ENCODE measurements at regions not wholly inside any gene's neighbourhood (a gene's known extent, or its start where the extent isn't known, plus 50 kb on each side); places are given as distances from the start of the nearest gene placed in this dataset.

DNA sequence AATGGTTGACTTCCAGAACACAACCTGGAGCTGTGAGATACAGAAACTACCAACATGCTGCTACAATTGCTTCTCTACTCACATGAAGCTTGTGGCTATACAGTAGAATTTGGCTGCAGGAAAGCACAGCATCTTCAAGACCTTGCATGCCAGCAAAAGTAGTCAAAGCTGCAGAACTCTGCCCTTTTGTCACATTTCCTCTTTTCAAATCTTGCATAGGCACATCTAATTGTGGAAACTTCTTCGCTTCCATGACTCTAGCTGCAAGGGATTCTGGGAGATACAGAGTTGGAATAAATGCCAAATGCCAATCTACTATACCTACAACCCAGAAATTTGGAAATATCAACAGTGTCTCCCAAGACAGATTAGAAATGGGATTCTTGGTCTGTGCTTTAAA is 462.2 kb downstream of the FOXO1 start:
- ChIA-PET POLR2A (ENCODE audit: low non-redundant PET) (no interaction called here), CTCF (interaction anchor here (0.6 to 0.9 kb wide), 2 partner anchors 36 to 485 kb away, joined by 4 to 5 read pairs; no protein-coding TSS in a partner anchor)
- DNase-seq (ENCODE audit: low spot score) = no peak
- no peak overlapping the region for H3K27ac ChIP-seq
- TF ChIP-seq, protein P1, sequence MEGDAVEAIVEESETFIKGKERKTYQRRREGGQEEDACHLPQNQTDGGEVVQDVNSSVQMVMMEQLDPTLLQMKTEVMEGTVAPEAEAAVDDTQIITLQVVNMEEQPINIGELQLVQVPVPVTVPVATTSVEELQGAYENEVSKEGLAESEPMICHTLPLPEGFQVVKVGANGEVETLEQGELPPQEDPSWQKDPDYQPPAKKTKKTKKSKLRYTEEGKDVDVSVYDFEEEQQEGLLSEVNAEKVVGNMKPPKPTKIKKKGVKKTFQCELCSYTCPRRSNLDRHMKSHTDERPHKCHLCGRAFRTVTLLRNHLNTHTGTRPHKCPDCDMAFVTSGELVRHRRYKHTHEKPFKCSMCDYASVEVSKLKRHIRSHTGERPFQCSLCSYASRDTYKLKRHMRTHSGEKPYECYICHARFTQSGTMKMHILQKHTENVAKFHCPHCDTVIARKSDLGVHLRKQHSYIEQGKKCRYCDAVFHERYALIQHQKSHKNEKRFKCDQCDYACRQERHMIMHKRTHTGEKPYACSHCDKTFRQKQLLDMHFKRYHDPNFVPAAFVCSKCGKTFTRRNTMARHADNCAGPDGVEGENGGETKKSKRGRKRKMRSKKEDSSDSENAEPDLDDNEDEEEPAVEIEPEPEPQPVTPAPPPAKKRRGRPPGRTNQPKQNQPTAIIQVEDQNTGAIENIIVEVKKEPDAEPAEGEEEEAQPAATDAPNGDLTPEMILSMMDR (conservative IDR thresholded peaks at IDR 0.05; ENCODE audit: low read depth) = no peak

DNA sequence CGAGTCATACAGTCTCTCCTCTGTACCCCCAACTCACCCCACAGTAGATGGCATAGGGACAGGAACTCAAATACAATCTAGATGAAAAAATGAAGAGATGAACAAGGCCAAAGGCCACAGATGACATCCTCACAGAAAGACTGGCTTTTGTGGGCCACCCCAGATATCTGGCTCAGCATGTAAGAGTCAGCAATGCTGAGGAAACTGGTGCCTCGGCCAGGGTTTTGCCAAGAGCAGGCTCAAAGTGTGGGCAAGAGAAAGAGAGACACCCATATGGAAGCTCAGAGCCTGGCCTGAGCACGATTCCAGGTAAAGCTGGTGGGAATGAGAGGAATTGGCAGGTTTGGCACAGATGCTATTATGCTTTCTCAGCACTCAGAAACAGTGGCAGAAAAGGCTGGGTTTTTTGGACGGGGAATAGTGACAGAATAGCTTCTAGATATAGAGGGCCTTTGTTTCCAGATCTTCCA is 460.6 kb downstream of the FOXO1 start:
- DNase-seq (ENCODE audit: low spot score) = no peak

DNA sequence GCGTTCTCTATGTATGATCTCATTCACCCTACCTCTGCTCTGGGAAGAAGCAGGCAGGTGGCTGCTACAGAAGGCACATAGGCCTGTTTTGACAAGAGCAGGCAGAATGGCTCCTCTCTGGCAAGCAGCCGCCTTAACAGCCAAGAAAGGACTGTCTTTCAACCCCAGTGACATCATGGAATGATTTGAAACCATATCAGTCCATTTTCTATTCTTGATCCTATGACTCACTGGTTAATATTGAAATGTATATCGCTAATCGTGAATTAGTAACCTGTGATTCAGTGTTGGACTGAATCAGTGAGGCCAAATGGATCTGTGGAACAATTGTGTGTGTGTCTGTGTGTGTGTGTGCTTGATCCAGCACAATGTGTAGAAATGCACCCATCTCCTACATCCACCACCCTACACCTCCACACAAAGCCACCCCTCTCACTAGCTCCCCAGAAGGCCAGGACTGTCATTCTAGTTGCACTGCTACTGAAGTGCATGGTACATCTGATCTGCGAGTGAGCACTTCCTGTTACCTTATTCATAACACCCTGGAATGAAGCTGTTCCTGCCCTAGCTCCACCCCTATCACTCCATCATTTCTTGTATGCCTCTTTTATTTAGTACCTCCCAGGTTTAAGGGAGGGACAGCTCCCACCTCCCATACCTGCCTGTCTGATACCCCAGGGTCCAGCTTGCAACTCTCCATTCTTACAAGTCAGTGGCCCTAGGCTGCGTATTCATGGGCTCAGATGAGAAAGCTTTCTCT is 460.0 kb downstream of the FOXO1 start:
- H3K27ac ChIP-seq = peak overlapping the region; percentile 89
- DNase-seq (ENCODE audit: low spot score) = peak; percentile 83
- POLR2A ChIA-PET (ENCODE audit: low non-redundant PET) = no interaction called here
- TF ChIP-seq, protein P1 (conservative IDR thresholded peaks at IDR 0.05; ENCODE audit: low read depth) = no peak
- CTCF ChIA-PET = interaction anchor here (1.0 kb wide), 1 partner anchor 32 kb away, joined by 7 read pairs; no protein-coding TSS in a partner anchor

More for the DNA sequence above, 460.6 kb downstream of the FOXO1 start:
- ChIA-PET POLR2A (ENCODE audit: low non-redundant PET) (no interaction called here), CTCF (no interaction called here)
- TF ChIP-seq, protein P1 (conservative IDR thresholded peaks at IDR 0.05; ENCODE audit: low read depth) = no peak
- H3K27ac ChIP-seq = peak overlapping the region; percentile 89

DNA sequence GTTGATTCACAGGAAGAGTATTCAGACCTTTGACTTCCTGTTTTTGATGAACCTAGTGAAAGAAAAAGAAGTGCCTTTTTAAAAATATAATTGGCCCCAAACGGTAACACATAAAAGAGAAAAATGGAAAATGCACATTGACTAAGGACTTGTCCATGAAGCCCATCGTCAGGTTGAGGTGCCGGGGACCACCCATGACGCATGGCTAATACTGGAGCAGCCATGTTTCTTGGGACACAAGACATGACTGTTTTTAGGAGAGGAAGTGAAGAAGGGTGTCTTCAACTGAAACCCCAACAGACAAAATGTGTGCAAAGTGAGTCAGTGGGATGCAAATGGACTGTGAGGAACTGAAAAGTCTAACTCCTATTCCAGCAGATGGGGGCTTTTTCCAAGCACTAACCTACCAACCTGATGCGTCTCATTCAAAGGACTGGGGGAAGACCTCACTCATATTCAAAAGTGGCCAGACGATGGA is 459.4 kb downstream of the FOXO1 start:
- H3K27ac ChIP-seq = peak overlapping the region; percentile 89
- no peak for DNase-seq (ENCODE audit: low spot score)
- TF ChIP-seq, protein P1 (conservative IDR thresholded peaks at IDR 0.05; ENCODE audit: low read depth) = no peak
- POLR2A ChIA-PET (ENCODE audit: low non-redundant PET) = no interaction called here
- CTCF ChIA-PET = interaction anchor here (1.0 to 1.2 kb wide), 2 partner anchors 33 to 82 kb away, joined by 5 to 7 read pairs; no protein-coding TSS in a partner anchor

DNA sequence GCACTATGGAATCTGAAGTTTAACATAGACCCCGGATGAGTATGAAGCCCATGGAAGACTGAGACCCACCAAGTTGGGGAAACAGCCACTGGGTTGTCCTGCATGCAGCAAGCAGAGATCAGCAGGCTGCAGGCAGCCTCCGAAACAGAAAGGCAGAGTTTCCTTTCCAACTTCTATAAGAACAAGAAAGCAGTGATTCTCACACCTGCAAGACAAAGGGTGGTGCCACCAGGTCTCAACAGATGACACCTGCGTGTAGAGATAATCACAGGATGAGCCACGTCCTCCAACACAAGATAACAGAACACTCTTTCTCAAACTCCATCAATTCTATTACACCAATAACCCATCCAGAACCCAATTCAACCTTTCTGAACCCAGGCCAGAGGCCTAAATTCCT is 457.9 kb downstream of the FOXO1 start:
- CTCF ChIA-PET = no interaction called here
- no peak overlapping the region for H3K27ac ChIP-seq

DNA sequence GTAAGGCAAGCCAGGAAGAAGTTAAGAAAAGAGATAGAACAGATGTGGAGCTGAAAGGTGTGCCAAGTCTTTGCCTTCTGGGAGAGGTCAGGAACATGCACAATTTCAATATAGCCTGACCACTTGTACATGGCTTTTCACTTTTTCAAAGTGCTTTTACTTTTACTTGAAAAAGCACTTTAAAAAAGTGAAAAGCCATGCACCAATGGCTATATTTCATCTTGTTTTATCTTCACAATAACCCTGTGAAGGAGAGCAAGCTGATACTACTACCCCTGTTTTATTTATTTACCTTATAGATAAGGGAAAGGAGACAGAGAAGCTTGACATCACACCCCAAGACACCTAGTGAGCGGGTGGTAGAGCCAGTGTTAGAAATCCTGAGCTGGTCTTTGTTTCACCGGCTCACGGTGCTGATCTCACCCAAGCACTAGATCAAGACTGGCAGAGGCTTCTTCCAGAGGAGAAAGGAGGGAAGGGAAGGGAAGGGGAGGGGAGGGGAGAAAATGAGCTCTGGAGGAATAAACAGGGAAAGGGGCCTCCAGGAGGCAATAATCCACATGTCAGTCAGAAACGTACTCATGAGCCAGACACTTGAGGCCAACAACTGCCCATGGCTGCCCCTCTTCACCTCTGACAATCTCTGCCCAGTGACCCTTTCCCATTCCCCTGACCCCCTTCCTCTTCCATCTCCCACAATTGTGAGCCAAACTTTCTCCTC is 455.4 kb downstream of the FOXO1 start:
- CTCF ChIA-PET = no interaction called here
- no peak overlapping the region for H3K27ac ChIP-seq

More for the DNA sequence above, 457.9 kb downstream of the FOXO1 start:
- POLR2A ChIA-PET (ENCODE audit: low non-redundant PET) = no interaction called here
- TF ChIP-seq, protein P1 (conservative IDR thresholded peaks at IDR 0.05; ENCODE audit: low read depth) = no peak
- no peak for DNase-seq (ENCODE audit: low spot score)

More for the DNA sequence above, 455.4 kb downstream of the FOXO1 start:
- TF ChIP-seq, protein P1 (conservative IDR thresholded peaks at IDR 0.05; ENCODE audit: low read depth) = no peak
- POLR2A ChIA-PET (ENCODE audit: low non-redundant PET) = no interaction called here
- no peak for DNase-seq (ENCODE audit: low spot score)

Measured in RWPE1 (cell line).